Adrenal gland (tissue), 9 donors: ENCODE measurements at regions not wholly inside any gene's neighbourhood (a gene's known extent, or its start where the extent isn't known, plus 50 kb on each side); places are given as distances from the start of the nearest gene placed in this dataset.
A peak's percentile ranks its signal among the peaks of the same experiment; 100 is the strongest.
"Not testable (repeated sequence)": the region's sequence is repeated elsewhere in the genome, so short reads cannot be mapped to it uniquely, and the experiment has no call there.

Source experiments
- DNase-seq, 7 donors: peaks; one replicate each; pipeline ENCODE4 v3.0.0-alpha.2; 2019 to 2020
- H3K27ac ChIP-seq, 5 donors: fragments of 200-600 bp; sonication (generic) in 4 of 5; 1 replicate in 3 of 5; 2 replicates in 2 of 5; pipeline versions ENCODE4 v1.5.1 to v1.8.0; 2016 to 2020; ENCODE audit warnings: mild to moderate bottlenecking in 1 of 5
- H3K27me3 ChIP-seq: fragments of 200-600 bp; 2 replicates; pipeline ENCODE4 v1.8.0; 2021
- H3K36me3 ChIP-seq, 2 donors: fragments of 200-600 bp; replicated peaks in 1 of 2; 1 replicate in 1 of 2; 2 replicates in 1 of 2; pipeline versions ENCODE4 v1.5.1 to v1.8.0; 2018 to 2022
- H3K4me1 ChIP-seq, 2 donors: fragments of 200-600 bp; replicated peaks in 1 of 2; 1 replicate in 1 of 2; 2 replicates in 1 of 2; pipeline versions ENCODE4 v1.5.1 to v1.8.0; 2018 to 2021
- H3K4me3 ChIP-seq, 4 donors: fragments of 200-600 bp; sonication (generic) in 3 of 4; one replicate each; pipeline ENCODE4 v1.5.1; 2016 to 2018
- H3K9me3 ChIP-seq, 3 donors: fragments of 200-600 bp; sonication (generic) in 1 of 3; replicated peaks in 1 of 3; 1 replicate in 2 of 3; 2 replicates in 1 of 3; pipeline versions ENCODE4 v1.5.1 to v1.8.0; 2016 to 2021
- POLR2A ChIP-seq, 2 donors: fragments of 450-650 bp; IDR thresholded peaks; one replicate each; pipeline ENCODE4 v1.6.1; 2017; ENCODE audit warnings: antibody characterized with exemption in 2 of 2, mild to moderate bottlenecking in 2 of 2, moderate library complexity in 1 of 2
- WGBS, 4 donors: extraction: QIAGEN DNeasy Blood & Tissue Kit in 2 of 4; methylation state at CpG; one replicate each; pipeline versions ENCODE4 v1.1.5 to v1.1.7; 2013 to 2017; 5-methylcytosine and 5-hydroxymethylcytosine counted together
- intact Hi-C, 2 donors: fragments of 100-400 bp; cut with DNase I; formaldehyde crosslinking; loops; one replicate each; pipeline versions ENCODE4 v1.14.1 to v1.15.0; 2022 to 2023
- TF ChIP-seq, protein P1 (sequence below), 6 experiments: fragments of 450-650 bp in 4 of 6; fragments of 200-600 bp in 2 of 6; sonication (generic) in 1 of 6; IDR thresholded peaks; 1 replicate in 5 of 6; 2 replicates in 1 of 6; pipeline versions ENCODE4 v1.5.1 to v1.8.0; 2016 to 2021; ENCODE audit warnings: antibody characterized with exemption in 6 of 6, mild to moderate bottlenecking in 2 of 6, moderate library complexity in 1 of 6
- donor health status: healthy with polysubstance abuse.
- donor health status: Bipolar disorder and iron deficiency.
- donor health status: DM: yes; HTN: yes; CAD: no.
- donor health status: DM: no; HTN: no; CAD: no.
- donor health status: DM: no; HTN: no; CAD: no.

DNA sequence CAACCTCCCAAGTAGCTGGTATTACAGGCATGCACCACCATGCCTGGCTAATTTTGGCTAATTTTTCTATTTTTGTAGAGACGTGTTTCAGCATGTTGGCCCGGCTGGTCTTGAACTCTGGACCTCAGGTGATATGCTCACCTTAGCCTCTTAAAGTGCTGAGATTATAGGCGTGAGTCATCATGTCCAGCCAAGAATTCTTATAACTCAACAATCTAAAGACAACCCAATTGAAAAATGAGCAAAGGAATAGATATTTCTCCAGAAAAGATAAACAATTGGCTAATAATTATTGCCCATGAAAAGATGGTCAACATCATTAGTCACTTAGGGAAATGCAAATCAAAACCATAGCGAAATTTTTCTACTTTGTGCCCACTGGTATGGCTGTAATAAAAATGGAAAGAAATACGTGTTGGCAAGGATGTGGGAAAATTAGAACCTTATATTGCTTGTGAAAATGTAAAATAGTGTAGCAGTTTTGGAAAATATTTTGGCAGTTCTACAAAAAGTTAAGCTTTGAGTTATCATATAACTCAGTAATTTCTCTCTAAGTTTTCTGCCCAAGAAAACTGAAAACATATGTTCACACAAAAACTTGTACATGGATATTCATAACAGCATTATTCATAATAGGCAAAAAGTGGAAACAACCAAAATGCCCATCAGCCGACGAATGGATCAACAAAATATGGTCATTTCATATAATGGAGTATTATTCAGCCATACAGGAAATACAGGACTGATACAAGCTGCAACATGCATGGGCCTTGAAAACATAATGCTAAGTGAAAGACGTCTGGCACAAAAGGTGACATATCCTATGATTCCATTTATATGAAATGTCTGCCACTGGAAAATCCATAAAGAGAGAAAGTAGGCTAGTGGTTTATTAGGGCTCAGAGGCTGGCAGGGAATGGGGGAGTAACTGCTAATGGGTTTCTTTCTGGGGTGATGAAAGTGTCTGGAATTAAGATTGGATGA, 87.8 kb downstream of the UTRN start:
- H3K9me3 ChIP-seq, result no peaks in the 10 kb centered on the region
- WGBS, 4 donors, result 88 to 90% (median 88%) methylated on average over 8 of the region's 8 CpGs
- TF ChIP-seq, protein P1, sequence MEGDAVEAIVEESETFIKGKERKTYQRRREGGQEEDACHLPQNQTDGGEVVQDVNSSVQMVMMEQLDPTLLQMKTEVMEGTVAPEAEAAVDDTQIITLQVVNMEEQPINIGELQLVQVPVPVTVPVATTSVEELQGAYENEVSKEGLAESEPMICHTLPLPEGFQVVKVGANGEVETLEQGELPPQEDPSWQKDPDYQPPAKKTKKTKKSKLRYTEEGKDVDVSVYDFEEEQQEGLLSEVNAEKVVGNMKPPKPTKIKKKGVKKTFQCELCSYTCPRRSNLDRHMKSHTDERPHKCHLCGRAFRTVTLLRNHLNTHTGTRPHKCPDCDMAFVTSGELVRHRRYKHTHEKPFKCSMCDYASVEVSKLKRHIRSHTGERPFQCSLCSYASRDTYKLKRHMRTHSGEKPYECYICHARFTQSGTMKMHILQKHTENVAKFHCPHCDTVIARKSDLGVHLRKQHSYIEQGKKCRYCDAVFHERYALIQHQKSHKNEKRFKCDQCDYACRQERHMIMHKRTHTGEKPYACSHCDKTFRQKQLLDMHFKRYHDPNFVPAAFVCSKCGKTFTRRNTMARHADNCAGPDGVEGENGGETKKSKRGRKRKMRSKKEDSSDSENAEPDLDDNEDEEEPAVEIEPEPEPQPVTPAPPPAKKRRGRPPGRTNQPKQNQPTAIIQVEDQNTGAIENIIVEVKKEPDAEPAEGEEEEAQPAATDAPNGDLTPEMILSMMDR (IDR thresholded peaks at IDR 0.05), result no peak
- TF ChIP-seq POLR2A (IDR thresholded peaks at IDR 0.05), result no peak
- DNase-seq, result no peak
- no peaks in the 10 kb centered on the region for H3K27me3 ChIP-seq
- H3K4me3 ChIP-seq, result no peak overlapping the region
- H3K36me3 ChIP-seq, result no peaks in the 10 kb centered on the region
- intact Hi-C loops, result no loop called here
- peaks cover 10 to 23% of the 10 kb centered on the region in 2 donors for H3K4me1 ChIP-seq
- no peak overlapping the region for H3K27ac ChIP-seq

DNA sequence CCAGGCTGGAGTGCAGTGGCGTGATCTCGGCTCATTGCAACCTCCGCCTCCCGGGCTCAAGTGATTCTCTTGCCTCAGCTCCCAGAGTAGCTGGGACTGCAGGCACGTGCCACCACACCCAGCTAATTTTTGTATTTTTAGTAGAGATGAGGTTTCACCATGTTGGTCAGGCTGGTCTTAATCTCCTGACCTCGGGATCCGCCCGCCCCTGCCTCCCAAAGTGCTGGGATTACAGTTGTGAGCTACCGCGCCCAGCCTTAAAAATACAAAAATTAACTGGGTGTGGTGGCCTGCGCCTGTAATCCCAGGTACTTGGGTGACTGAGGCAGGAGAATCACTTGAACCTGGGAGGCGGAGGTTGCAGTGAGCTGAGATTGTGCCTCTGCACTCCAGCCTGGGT, 89.4 kb downstream of the UTRN start:
- H3K4me1 ChIP-seq, result peaks cover 21 to 34% of the 10 kb centered on the region in 2 donors
- DNase-seq, H3K9me3 ChIP-seq, H3K36me3 ChIP-seq, H3K27me3 ChIP-seq, H3K27ac ChIP-seq, H3K4me3 ChIP-seq, intact Hi-C loops: not testable (repeated sequence)
- WGBS, 4 donors, result 94 to 99% (median 96%) methylated on average over 12 of the region's 12 CpGs

DNA sequence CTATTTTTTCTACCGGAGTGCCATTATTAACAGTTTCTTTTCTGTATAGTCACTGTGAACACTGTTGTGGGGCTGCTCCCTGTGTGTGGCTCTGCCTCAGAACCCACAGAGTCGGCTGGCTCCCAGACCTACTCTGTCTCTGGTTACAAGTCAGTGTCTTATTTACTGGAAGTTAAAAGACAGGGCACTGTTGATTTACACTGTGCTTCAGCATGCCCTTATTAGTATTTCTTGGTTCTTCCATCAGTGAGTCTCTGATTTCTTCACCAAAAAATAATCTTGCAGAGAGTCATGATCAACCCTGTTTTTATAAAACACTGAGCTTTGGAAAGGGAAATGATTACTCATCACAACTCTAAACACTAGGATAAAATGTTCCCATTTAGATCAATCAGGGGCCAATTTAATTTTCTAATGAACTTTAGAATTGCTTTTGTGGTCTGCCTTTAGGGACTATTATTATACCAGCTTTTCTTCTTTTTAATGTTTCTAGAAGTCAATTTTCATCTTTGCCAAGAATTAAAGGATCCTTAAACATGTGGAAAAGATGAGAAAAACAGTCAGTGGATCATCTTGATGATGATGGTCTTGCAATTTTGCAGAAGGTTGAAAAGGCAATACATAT, 92.6 kb downstream of the UTRN start:
- intact Hi-C loops, result no loop called here
- no peaks in the 10 kb centered on the region for H3K9me3 ChIP-seq
- TF ChIP-seq POLR2A (IDR thresholded peaks at IDR 0.05), result peak in 1 of 2 donors; percentile 13
- TF ChIP-seq, protein P1 (IDR thresholded peaks at IDR 0.05), result no peak
- 17 to 46% (median 29%) methylated on average over 2 of the region's 2 CpGs for WGBS, 4 donors
- DNase-seq, result peak in 5 of 7 donors; percentile 13 to 52 (median 39)
- no peaks in the 10 kb centered on the region for H3K27me3 ChIP-seq
- no peaks in the 10 kb centered on the region for H3K36me3 ChIP-seq
- H3K27ac ChIP-seq, result peak overlapping the region in 3 of 5 donors; percentile 33 to 66 (median 55)
- H3K4me1 ChIP-seq, result peaks cover 21 to 34% of the 10 kb centered on the region in 2 donors
- H3K4me3 ChIP-seq, result no peak overlapping the region

DNA sequence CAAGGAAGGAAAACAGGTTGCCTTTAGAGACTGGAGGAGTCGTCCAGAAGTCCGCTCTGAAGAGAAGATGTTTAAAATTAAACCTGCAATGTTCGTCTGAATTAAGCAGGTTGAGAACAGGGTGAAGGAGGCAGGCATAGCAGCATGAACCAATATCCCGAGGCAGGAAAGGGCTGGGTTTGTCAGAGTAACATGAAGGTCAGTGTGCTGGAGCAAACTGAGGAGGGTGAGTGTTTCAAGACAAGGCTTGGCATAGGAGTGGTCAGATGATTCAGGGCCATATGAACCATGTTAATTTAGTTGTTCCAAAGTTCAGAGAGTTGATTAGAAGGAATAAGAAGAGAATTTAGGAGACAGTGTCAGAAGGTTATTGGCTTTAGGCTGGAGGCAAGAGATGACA, 93.3 kb downstream of the UTRN start:
- no peaks in the 10 kb centered on the region for H3K9me3 ChIP-seq
- WGBS, 4 donors, result 39 to 53% (median 48%) methylated on average over 4 of the region's 4 CpGs
- no peaks in the 10 kb centered on the region for H3K27me3 ChIP-seq
- DNase-seq, result peak in 5 of 7 donors; percentile 34 to 55 (median 46)
- no peak overlapping the region for H3K4me3 ChIP-seq
- no peak for TF ChIP-seq POLR2A (IDR thresholded peaks at IDR 0.05)
- TF ChIP-seq, protein P1 (IDR thresholded peaks at IDR 0.05), result no peak
- no peaks in the 10 kb centered on the region for H3K36me3 ChIP-seq
- peak overlapping the region in 2 of 5 donors; percentile 55 to 66 for H3K27ac ChIP-seq
- intact Hi-C loops, result no loop called here
- peaks cover 21 to 34% of the 10 kb centered on the region in 2 donors for H3K4me1 ChIP-seq
